GM21619 (cell line): ENCODE measurements at regions not wholly inside any gene's neighbourhood (a gene's known extent, or its start where the extent isn't known, plus 50 kb on each side); places are given as distances from the start of the nearest gene placed in this dataset.
"Not testable (repeated sequence)": the region's sequence is repeated elsewhere in the genome, so short reads cannot be mapped to it uniquely, and the experiment has no call there.

Source experiments
- ATAC-seq: cut with Tn5 transposase; IDR thresholded peaks from one replicate; pipeline ENCODE4 v1.9.1; 2021; ENCODE audit not compliant: unreplicated experiment

DNA sequence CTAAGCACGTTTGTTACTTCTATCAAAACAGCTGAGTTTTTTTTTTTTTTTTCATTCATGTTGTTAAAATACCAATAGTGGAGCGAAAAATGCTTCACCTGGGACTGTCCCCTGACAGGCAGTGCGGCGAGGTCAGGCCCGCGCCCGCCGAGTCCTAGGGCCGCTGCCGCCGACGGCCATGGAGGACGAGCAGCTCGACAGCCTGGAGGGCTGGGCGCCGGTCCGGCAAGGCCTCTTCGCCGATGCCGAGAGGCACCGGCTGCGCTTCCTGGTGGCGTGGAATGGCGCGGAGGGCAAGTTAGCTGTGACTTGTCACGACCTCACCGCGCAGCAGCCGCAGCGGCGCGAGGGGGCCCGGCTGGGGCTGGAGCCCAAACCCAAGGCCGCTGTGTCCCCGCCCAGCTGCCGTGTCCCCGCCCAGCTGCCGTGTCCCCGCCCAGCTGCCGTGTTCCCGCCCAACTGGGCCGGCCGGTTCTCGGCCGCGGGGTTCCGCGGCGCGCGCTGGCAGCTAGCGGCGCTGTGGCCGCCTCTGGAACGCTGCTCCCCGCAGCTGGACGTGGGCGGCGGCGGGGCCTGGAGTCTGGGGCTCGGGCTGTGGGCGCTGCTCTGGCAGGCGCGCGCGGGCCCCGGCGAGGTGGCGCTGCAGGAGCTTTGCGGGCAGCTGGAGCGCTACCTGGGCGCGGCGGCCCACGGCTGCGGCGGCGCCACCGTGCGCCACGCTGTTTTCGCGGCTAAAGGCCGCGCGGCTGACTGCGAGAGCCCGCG, 56.7 kb upstream of the GOLGA8R start:
- peak; percentile 65 for ATAC-seq

GRCh38 chr15:30471366-30471749, 57.3 kb upstream of the GOLGA8R start:
- not testable (repeated sequence) for ATAC-seq

DNA sequence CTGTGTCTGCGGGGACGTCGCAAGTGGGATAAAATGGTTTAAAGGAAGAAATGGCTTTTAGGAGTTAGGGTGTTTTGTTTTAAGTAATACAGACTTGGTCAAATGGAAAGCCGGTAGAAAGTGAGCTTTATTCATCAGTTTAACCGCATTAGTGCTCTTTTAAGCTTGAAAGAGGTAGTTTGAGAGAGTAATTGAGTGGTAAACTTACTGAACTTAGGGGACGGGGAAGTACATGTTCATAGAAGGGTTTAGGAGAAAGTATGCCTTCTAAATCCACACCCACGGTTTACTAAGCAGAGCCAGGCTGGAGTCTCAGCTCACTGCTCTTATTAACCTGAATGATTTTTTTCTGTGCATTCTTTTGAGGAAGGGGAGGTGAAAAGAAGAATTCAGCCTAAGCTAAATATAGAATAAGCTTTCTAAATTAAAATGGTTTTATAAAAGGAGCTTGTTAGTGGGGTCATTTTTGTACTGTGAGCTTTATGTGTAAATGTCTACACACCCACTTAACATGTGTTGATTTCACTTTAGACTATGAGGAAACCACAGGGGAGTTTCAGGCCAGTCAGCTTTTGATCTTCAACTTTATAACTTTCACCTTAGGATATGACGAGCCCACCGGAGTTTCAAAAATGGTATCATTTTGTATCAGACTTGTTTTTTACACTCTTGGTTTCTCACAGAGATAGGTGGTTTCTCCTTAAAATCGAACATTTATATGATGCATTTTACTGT, 57.9 kb upstream of the GOLGA8R start:
- ATAC-seq = peak; percentile 46

DNA sequence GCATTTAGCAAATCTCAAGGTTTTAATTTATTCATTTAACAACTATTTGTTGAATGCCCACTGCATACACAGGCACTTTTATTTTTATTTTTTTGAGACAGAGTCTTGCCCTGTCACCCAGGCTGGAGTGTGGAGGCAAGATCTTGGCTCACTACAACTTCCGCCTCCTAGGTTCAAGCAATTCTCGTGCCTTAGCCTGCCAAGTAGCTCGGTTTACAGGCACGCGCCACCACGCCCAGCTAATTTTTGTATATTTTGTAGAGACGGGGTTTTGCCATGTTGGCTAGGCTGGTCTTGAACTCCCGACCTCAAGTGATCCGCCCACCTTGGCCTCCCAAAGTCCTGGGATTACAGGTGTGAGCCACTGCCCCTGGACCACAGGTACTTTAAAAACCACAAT, 67.0 kb upstream of the GOLGA8Q start:
- ATAC-seq = not testable (repeated sequence)

- ATAC-seq = not testable (repeated sequence)
Observed at GRCh38 chr15:30489237-30489636, 62.6 kb upstream of the GOLGA8Q start.

DNA sequence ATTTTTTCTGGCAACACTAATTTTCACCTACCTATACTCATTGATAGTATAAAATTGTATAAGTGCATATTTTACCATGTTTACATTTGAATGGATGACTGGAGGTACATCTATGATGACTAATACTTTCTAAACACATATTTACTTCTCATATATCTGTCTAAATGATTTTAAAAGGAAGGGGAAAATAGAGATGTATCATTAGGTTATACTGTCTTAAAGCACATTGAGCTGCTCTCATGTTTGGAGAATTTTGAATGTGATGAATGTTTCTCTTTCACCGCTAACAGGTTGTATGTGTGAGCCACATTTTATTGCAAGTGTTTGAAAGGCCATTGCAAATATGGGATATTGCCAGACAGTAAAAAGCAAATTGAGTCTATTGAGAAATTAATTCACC, 61.5 kb upstream of the GOLGA8Q start:
- not testable (repeated sequence) for ATAC-seq

DNA sequence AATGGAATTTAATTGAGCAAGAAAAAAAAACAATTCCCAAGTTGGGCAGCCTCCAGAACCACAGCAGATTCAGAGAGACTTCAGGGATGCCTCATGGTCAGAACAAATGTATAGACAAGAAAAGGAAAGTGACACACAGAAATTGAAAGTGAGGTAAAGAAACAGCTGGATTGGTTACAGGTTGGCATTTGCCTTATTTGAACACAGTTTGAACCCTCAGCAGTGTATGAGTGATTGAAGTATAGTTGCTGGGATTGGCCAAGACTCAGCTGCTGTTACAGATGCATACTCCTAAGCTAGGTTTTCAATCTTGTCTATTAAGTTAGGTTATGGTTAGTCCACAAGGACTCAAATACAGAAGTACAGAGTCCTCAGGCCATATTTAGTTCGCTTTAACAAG, 57.9 kb upstream of the GOLGA8Q start:
- ATAC-seq = not testable (repeated sequence)

GRCh38 chr15:30497275-30497674, 54.6 kb upstream of the GOLGA8Q start:
- ATAC-seq = not testable (repeated sequence)

DNA sequence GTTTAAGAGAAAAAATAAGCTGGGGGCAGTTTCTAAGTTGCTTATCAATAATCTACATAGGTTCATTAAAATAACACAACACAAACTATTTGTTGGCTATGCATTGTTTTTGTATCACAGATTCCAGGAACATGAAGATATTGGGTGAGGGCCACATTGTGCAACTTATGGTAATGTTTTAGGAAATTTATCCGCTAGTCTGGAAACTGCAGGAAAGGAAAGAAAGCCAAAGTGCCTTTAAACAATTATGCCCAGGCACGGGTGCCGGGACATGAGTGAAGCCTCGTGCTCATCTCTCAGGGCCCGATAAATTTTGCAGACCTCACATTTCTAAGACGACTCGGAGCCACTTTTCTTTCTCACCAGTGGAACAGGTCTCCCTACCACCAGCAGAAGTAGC, 52.6 kb upstream of the GOLGA8Q start:
- not testable (repeated sequence) for ATAC-seq

GRCh38 chr15:30500511-30500910, 51.3 kb upstream of the GOLGA8Q start:
- not testable (repeated sequence) for ATAC-seq
